GM12878 (cell line): ENCODE measurements at regions not wholly inside any gene's neighbourhood (a gene's known extent, or its start where the extent isn't known, plus 50 kb on each side); places are given as distances from the start of the nearest gene placed in this dataset.

Experiments
- ATAC-seq: fragments of 200-7000 bp; cut with Tn5 transposase; 3 replicates; pipeline ENCODE4 v1.9.1; 2020; ENCODE audit warnings: mild to moderate bottlenecking, moderate library complexity
- BruUV-seq: library from RNA; stranded (reverse); fragments of 400-500 nt; replicated peaks from 2 replicates; lab custom pipeline; 2021; lab: Mats Ljungman, UMichigan
- CTCF ChIA-PET: fragments of 300-600 bp; sonication (Branson Sonifier 250); formaldehyde crosslinking; extraction: SDS; loops from one replicate; lab custom pipeline; 2021; ENCODE audit warnings: inconsistent platforms; lab: Yijun Ruan, JAX
- POLR2A ChIA-PET: fragments of 350-600 bp; formaldehyde crosslinking; extraction: SDS; loops from one replicate; lab custom pipeline; 2021; ENCODE audit warnings: inconsistent platforms; lab: Charles Lee
- RAD21 ChIA-PET: fragments of 300-600 bp; sonication (Branson Sonifier 250); formaldehyde crosslinking; loops from one replicate; lab custom pipeline; 2023; ENCODE audit warnings: antibody characterized with exemption; ENCODE audit not compliant: unreplicated experiment; lab: Charles Lee
- SMC1A ChIA-PET: fragments of 300-600 bp; sonication (Branson Sonifier 250); formaldehyde crosslinking; loops from one replicate; lab custom pipeline; 2023; ENCODE audit not compliant: unreplicated experiment, uncharacterized antibody; lab: Charles Lee
- DNase-seq: peaks from one replicate; pipeline ENCODE4 v3.0.0-alpha.2; 2011; ENCODE audit warnings: low read depth, low spot score
- FAIRE-seq: peaks from 3 replicates; lab custom pipeline; 2011; peaks lifted over from hg19 to GRCh38; lab: Jason Lieb, UNC
- H2AFZ ChIP-seq: 2 replicates; pipeline ENCODE4 v1.6.0; 2011; ENCODE audit warnings: low read depth, low read length, control low read depth; ENCODE audit not compliant: control insufficient read depth
- H3K27ac ChIP-seq: 2 replicates; pipeline ENCODE4 v1.5.1; 2011; ENCODE audit warnings: control low read depth; ENCODE audit not compliant: control insufficient read depth, insufficient read depth
- H3K27me3 ChIP-seq, 2 experiments: replicated peaks in 1 of 2; 2 replicates each; pipeline versions ENCODE4 v1.6.0 to v1.6.1; 2011; ENCODE audit warnings: low read length in 1 of 2; ENCODE audit not compliant: control insufficient read depth in 2 of 2, insufficient read depth in 2 of 2
- H3K36me3 ChIP-seq, 2 experiments: 2 replicates each; pipeline ENCODE4 v1.5.1; 2011; ENCODE audit warnings: low read length in 1 of 2; ENCODE audit not compliant: control insufficient read depth in 2 of 2, insufficient read depth in 2 of 2
- H3K4me1 ChIP-seq: 2 replicates; pipeline ENCODE4 v1.6.1; 2011; ENCODE audit warnings: mild to moderate bottlenecking, low read length, moderate library complexity, mixed read lengths; ENCODE audit not compliant: control insufficient read depth, insufficient read depth
- H3K4me2 ChIP-seq: 2 replicates; pipeline ENCODE4 v1.6.0; 2011; ENCODE audit warnings: control low read depth; ENCODE audit not compliant: control insufficient read depth, insufficient read depth
- H3K4me3 ChIP-seq: fragments of 200-600 bp; sonication (generic); 2 replicates; pipeline ENCODE4 v1.5.1; 2016
- H3K79me2 ChIP-seq: 2 replicates; pipeline ENCODE4 v1.6.0; 2011; ENCODE audit warnings: low read length; ENCODE audit not compliant: control insufficient read depth, insufficient read depth
- H3K9ac ChIP-seq: 2 replicates; pipeline ENCODE4 v1.8.0; 2011; ENCODE audit warnings: low read length, control low read depth, mixed read lengths; ENCODE audit not compliant: control insufficient read depth, insufficient read depth
- H3K9me3 ChIP-seq: replicated peaks from 3 replicates; pipeline ENCODE4 v1.5.1; 2011; ENCODE audit warnings: mild to moderate bottlenecking, low read length; ENCODE audit not compliant: control insufficient read depth, insufficient read depth
- H4K20me1 ChIP-seq: 2 replicates; pipeline ENCODE4 v1.6.0; 2011; ENCODE audit not compliant: control insufficient read depth, insufficient read depth
- ATF2 ChIP-seq: IDR thresholded peaks from 2 replicates; pipeline ENCODE4 v1.6.1; 2012; ENCODE audit warnings: low read length, inconsistent platforms
- CEBPZ ChIP-seq: fragments of 150-350 bp; IDR thresholded peaks from 2 replicates; pipeline ENCODE4 v1.6.1; 2016; ENCODE audit warnings: low read depth, low read length
- ETV6 ChIP-seq, 2 experiments: fragments of 450-650 bp in 1 of 2; IDR thresholded peaks in 1 of 2; conservative IDR thresholded peaks in 1 of 2; 2 replicates each; pipeline ENCODE4 v1.6.1; 2014; ENCODE audit warnings: antibody characterized with exemption in 1 of 2, borderline replicate concordance in 1 of 2, low read depth in 1 of 2, mild to moderate bottlenecking in 1 of 2, moderate library complexity in 1 of 2
- MTA2 ChIP-seq: fragments of 450-650 bp; IDR thresholded peaks from 2 replicates; pipeline ENCODE4 v1.6.1; 2016; ENCODE audit warnings: low read depth, mild to moderate bottlenecking, moderate library complexity
- MTA3 ChIP-seq: IDR thresholded peaks from 2 replicates; pipeline ENCODE4 v1.6.1; 2012; ENCODE audit warnings: low read length, inconsistent platforms, borderline replicate concordance
- NR2F1 ChIP-seq: fragments of 450-650 bp; conservative IDR thresholded peaks from 2 replicates; pipeline ENCODE4 v1.6.1; 2017; ENCODE audit warnings: mild to moderate bottlenecking
- RUNX3 ChIP-seq: IDR thresholded peaks from 2 replicates; pipeline ENCODE4 v1.6.1; 2012; ENCODE audit warnings: low read length, inconsistent platforms
- SRF ChIP-seq, 2 experiments: IDR thresholded peaks; 2 replicates each; pipeline ENCODE4 v1.6.1; 2011; ENCODE audit warnings: low read depth in 2 of 2, low read length in 2 of 2, mild to moderate bottlenecking in 1 of 2, moderate library complexity in 1 of 2
- TARDBP ChIP-seq: IDR thresholded peaks from 2 replicates; pipeline ENCODE4 v1.6.1; 2016; ENCODE audit warnings: borderline replicate concordance
- TCF12 ChIP-seq: IDR thresholded peaks from 2 replicates; pipeline ENCODE4 v1.6.1; 2011; ENCODE audit warnings: low read depth, mild to moderate bottlenecking, low read length
- ZBED1 ChIP-seq: IDR thresholded peaks from 2 replicates; pipeline ENCODE4 v1.6.1; 2016; ENCODE audit warnings: borderline replicate concordance
- ZSCAN29 ChIP-seq: fragments of 450-650 bp; IDR thresholded peaks from 2 replicates; pipeline ENCODE4 v1.6.1; 2017; ENCODE audit warnings: mild to moderate bottlenecking, moderate library complexity
- WGBS: methylation state at CpG from one replicate; pipeline ENCODE4 v1.1.6; 2016; ENCODE audit warnings: low lambda C conversion rate; ENCODE audit not compliant: insufficient replicate concordance, insufficient coverage; ENCODE audit errors: missing lambda C conversion rate; 5-methylcytosine and 5-hydroxymethylcytosine counted together
- in situ Hi-C: fragments of 300-500 bp; cut with MboI; formaldehyde crosslinking; loops from 9 replicates; pipeline ENCODE4 v1.14.3; 2018; ENCODE audit warnings: mixed read lengths
- intact Hi-C: fragments of 100-400 bp; cut with micrococcal nuclease; formaldehyde crosslinking; loops from one replicate; pipeline ENCODE4 v1.14.2; 2022; ENCODE audit not compliant: unreplicated experiment
- TF ChIP-seq, protein P1 (sequence below): IDR thresholded peaks from 2 replicates; pipeline ENCODE4 v1.6.1; 2012; ENCODE audit warnings: low read depth, low read length, improper control_type of control experiment

- no peak for TF ChIP-seq NR2F1
- no peak for TF ChIP-seq ZSCAN29
- no peak for TF ChIP-seq TARDBP
- no peak for TF ChIP-seq CEBPZ
- TF ChIP-seq MTA2, result no peak
- TF ChIP-seq RUNX3, result no peak
These were observed 370.7 kb downstream of the RFPL4B start (continued) for GRCh38 chr6:112717856-112718255.

DNA sequence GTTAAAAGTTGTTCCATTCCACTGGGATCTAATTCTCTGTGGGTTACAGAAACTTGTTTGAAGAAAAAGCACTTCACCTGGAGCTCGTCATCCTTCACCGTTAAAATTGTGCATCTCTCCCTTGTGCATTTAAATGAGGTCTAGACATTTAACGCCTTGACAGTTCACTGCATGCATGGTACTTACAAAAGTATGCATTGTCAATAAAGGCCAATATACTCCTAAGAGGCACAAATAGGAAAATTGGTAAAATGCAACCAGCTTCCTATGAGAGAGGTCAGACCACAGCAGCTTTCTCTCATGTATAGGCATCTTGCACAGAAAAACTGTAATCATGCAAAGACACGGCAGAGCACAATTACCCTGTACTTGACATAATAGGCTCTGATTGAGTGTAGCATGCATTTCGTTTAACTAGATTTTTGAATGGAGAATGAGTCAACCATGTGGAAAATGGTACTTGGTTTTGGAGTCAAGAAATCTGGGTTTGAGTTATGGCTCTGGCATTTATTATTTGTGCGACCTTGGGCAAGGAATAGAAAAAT, 378.5 kb downstream of the RFPL4B start:
- ChIA-PET CTCF (no interaction called here), POLR2A (no interaction called here), RAD21 (no interaction called here), SMC1A (no interaction called here)
- 50% methylated on average over 6 of the region's 6 CpGs for WGBS
- H4K20me1 ChIP-seq, result no peaks in the 10 kb centered on the region
- DNase-seq (no peak), ATAC-seq (no peak), FAIRE-seq (no peak)
- no TSS peak for BruUV-seq
- intact Hi-C loops (no loop called here), in situ Hi-C loops (no loop called here)
- H3K4me1 ChIP-seq, result no peaks in the 10 kb centered on the region
- H3K4me3 ChIP-seq, result no peak overlapping the region
- H3K36me3 ChIP-seq, result no peaks in the 10 kb centered on the region
- no peak overlapping the region for H3K4me2 ChIP-seq
- no peak overlapping the region for H2AFZ ChIP-seq
- TF ChIP-seq SRF (IDR thresholded peaks at IDR 0.05; ENCODE audit: low read depth in 2 of 2, low read length in 2 of 2) (no peak), MTA3 (no peak), ETV6 (conservative IDR thresholded peaks at IDR 0.05 in 1 of 2, IDR thresholded peaks at IDR 0.05 in 1 of 2; ENCODE audit: borderline replicate concordance in 1 of 2, low read depth in 1 of 2) (no peak), ZBED1 (no peak), ATF2 (no peak), TCF12 (no peak)
- TF ChIP-seq, protein P1, sequence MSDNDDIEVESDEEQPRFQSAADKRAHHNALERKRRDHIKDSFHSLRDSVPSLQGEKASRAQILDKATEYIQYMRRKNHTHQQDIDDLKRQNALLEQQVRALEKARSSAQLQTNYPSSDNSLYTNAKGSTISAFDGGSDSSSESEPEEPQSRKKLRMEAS, result no peak
- no peak overlapping the region for H3K9ac ChIP-seq
- H3K9me3 ChIP-seq, result no peaks in the 10 kb centered on the region
- no peaks in the 10 kb centered on the region for H3K27me3 ChIP-seq
- H3K79me2 ChIP-seq, result no peaks in the 10 kb centered on the region
- H3K27ac ChIP-seq, result no peak overlapping the region
